ENCODE measurements at regions not wholly inside any gene's neighbourhood (a gene's known extent, or its start where the extent isn't known, plus 50 kb on each side); places are given as distances from the start of the nearest gene placed in this dataset.
"Not testable (repeated sequence)": the region's sequence is repeated elsewhere in the genome, so short reads cannot be mapped to it uniquely, and the experiment has no call there.

DNA sequence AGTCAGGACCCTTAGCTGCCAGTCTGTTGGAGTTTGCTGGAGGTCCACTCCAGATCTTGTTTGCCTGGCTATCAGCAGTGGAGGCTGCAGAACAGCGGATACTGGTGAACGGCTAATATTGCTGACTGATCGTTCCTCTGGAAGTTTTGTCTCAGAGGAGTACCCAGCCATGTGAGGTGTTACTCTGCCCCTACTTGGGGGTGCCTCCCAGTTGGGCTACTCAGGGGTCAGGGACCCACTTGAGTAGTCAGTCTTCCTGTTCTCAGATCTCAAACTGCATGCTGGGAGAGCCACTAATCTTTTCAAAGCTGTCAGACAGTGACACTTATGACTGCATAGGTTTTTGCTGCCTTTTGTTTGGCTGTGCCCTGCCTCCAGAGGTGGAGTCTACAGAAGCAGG is 160.5 kb downstream of the OR4A47 start:
- DNase-seq (ENCODE audit: low read depth); H3K27me3 ChIP-seq (replicated peaks; ENCODE audit: control insufficient read depth, insufficient read depth, low read length); H3K36me3 ChIP-seq (ENCODE audit: control insufficient read depth, insufficient read depth, low read length, severe bottlenecking); H3K4me1 ChIP-seq (ENCODE audit: control insufficient read depth, insufficient read depth, low read length); H3K9ac ChIP-seq (ENCODE audit: low read length); H3K4me3 ChIP-seq (ENCODE audit: low read length): not testable (repeated sequence)
- H3K9me3 ChIP-seq (ENCODE audit: control insufficient read depth, low read length): peaks cover 19% of the 10 kb centered on the region

DNA sequence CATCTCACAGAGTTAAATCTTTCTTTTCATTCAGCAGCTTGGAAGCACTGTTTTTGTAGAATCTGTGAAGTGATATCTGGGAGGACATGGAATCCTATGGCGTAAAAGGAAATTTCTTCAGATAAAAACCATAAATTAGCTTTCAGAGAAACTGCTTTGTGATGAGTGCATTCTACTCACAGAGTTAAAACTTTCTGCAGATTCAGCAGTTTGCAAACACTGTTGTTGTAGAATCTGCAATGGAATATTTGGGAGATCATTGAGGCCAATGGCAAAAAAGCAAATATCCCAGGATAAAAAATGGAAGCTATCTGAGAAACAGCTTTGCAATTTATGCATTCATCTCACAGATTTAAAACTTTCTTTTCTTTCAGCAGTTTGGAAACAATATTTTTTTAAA is 180.6 kb downstream of the OR4A47 start:
- no peak overlapping the region for H3K4me3 ChIP-seq (ENCODE audit: low read length)
- H3K4me1 ChIP-seq (ENCODE audit: control insufficient read depth, insufficient read depth, low read length): no peaks in the 10 kb centered on the region
- no peak overlapping the region for H3K9ac ChIP-seq (ENCODE audit: low read length)
- H3K27me3 ChIP-seq (replicated peaks; ENCODE audit: control insufficient read depth, insufficient read depth, low read length): no peaks in the 10 kb centered on the region
- DNase-seq (ENCODE audit: low read depth): no peak
- H3K9me3 ChIP-seq (ENCODE audit: control insufficient read depth, low read length): peaks cover 57% of the 10 kb centered on the region
- H3K36me3 ChIP-seq (ENCODE audit: control insufficient read depth, insufficient read depth, low read length, severe bottlenecking): no peaks in the 10 kb centered on the region

DNA sequence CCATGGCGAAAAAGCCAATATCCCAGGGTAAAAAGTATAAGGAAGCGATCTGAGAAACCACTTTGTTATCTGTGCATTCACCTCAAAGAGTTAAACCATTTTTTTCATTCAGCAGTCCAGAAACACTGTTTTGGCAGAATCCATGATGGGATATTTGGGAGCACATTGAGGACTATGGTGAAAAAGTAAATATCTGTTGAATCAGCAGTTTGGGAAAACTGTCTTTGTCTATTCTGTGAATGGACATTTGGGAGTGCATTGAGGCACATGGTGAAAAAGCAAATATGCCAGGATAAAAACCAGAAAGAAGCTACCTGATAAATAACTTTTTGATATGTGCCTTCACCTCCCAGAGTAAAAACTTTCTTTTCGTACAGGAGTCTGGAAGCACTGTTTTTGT is 187.4 kb downstream of the OR4A47 start:
- Histone ChIP-seq H3K4me1 (ENCODE audit: control insufficient read depth, insufficient read depth, low read length) (no peaks in the 10 kb centered on the region), H3K4me3 (ENCODE audit: low read length) (no peak overlapping the region), H3K9me3 (ENCODE audit: control insufficient read depth, low read length) (peaks cover 56% of the 10 kb centered on the region), H3K9ac (ENCODE audit: low read length) (no peak overlapping the region), H3K36me3 (ENCODE audit: control insufficient read depth, insufficient read depth, low read length, severe bottlenecking) (no peaks in the 10 kb centered on the region), H3K27me3 (replicated peaks; ENCODE audit: control insufficient read depth, insufficient read depth, low read length) (no peaks in the 10 kb centered on the region)
- DNase-seq (ENCODE audit: low read depth): no peak

DNA sequence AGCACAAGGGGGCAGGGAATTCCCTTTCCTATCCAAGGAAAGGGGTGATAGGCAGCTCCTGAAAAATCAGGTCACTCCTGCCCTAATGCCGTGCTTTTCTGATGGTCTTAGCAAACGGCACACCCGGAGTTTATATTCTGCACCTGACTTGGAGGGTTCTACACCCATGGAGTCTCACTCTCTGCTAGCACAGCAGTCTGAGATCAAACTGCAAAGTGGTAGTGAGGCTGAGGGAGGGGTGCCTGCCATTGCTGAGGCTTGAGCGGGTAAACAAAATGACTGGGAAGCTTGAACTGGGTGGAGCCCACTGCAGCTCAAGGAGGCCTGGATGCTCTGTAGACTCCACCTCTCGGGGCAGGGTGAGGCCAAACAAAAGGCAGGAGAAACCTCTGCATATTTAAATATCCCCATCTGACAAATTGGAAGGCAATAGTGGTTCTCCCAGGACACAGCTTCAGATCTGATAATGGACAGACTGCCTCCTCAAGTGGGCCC is 194.7 kb downstream of the OR4A47 start:
- H3K4me1 ChIP-seq (ENCODE audit: control insufficient read depth, insufficient read depth, low read length): no peaks in the 10 kb centered on the region
- no peak for DNase-seq (ENCODE audit: low read depth)
- no peaks in the 10 kb centered on the region for H3K27me3 ChIP-seq (replicated peaks; ENCODE audit: control insufficient read depth, insufficient read depth, low read length)
- H3K9me3 ChIP-seq (ENCODE audit: control insufficient read depth, low read length): peaks cover 12% of the 10 kb centered on the region
- H3K9ac ChIP-seq (ENCODE audit: low read length): no peak overlapping the region
- H3K36me3 ChIP-seq (ENCODE audit: control insufficient read depth, insufficient read depth, low read length, severe bottlenecking): no peaks in the 10 kb centered on the region
- no peak overlapping the region for H3K4me3 ChIP-seq (ENCODE audit: low read length)

DNA sequence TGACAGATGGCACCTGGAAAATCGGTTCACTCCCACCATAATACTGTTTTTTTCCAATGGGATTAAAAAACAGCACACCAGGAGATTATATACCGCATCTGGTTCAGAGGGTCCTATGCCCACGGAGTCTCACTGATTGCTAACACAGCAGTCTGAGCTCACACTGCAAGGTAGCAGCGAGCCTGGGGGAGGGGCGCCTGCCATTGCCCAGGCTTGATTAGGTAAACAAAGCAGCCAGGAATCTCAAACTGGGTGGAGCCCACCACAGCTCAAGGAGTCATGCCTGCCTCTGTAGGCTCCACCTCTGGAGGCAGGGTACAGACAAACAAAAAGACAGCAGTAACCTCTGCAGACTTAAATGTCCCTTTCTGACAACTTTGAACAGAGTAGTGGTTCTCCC is 240.9 kb downstream of the OR4A47 start:
- H3K27me3 ChIP-seq (replicated peaks; ENCODE audit: control insufficient read depth, insufficient read depth, low read length); H3K36me3 ChIP-seq (ENCODE audit: control insufficient read depth, insufficient read depth, low read length, severe bottlenecking): not testable (repeated sequence)
- peaks cover 54% of the 10 kb centered on the region for H3K9me3 ChIP-seq (ENCODE audit: control insufficient read depth, low read length)

DNA sequence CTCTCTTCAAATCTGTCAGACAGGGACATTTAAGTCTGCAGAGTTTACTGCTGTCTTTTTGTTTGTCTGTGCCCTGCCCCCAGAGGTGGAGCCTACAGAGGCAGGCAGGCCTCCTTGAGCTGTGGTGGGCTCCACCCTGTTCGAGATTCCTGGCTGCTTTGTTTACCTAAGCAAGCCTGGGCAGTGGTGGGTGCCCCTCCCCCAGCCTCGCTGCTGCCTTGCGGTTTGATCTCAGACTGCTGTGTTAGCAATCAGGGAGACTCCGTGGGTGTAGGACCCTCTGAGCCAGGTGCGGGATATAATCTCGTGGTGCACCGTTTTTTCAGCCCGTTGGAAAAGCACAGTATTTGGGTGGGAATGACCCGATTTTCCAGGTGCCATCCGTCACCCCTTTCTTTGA is 233.6 kb downstream of the TRIM51G start:
- not testable (repeated sequence) for H3K4me1 ChIP-seq (ENCODE audit: control insufficient read depth, insufficient read depth, low read length); DNase-seq (ENCODE audit: low read depth); H3K4me3 ChIP-seq (ENCODE audit: low read length); H3K27me3 ChIP-seq (replicated peaks; ENCODE audit: control insufficient read depth, insufficient read depth, low read length); H3K9ac ChIP-seq (ENCODE audit: low read length); H3K36me3 ChIP-seq (ENCODE audit: control insufficient read depth, insufficient read depth, low read length, severe bottlenecking)
- peaks cover 13% of the 10 kb centered on the region for H3K9me3 ChIP-seq (ENCODE audit: control insufficient read depth, low read length)

More for the DNA sequence above, 240.9 kb downstream of the OR4A47 start:
- H3K4me1 ChIP-seq (ENCODE audit: control insufficient read depth, insufficient read depth, low read length); DNase-seq (ENCODE audit: low read depth); H3K4me3 ChIP-seq (ENCODE audit: low read length); H3K9ac ChIP-seq (ENCODE audit: low read length): not testable (repeated sequence)

All from adipocyte (in vitro differentiated cells).